GM18498 (cell line): ENCODE measurements at regions not wholly inside any gene's neighbourhood (a gene's known extent, or its start where the extent isn't known, plus 50 kb on each side); places are given as distances from the start of the nearest gene placed in this dataset.

Experiments used
- ATAC-seq: cut with Tn5 transposase; IDR thresholded peaks from one replicate; pipeline ENCODE4 v1.9.1; 2021; ENCODE audit warnings: mild to moderate bottlenecking, moderate library complexity; ENCODE audit not compliant: unreplicated experiment

GRCh38 chr13:27014406-27015359 is 156.9 kb downstream of the USP12 start:
- ATAC-seq: no peak

DNA sequence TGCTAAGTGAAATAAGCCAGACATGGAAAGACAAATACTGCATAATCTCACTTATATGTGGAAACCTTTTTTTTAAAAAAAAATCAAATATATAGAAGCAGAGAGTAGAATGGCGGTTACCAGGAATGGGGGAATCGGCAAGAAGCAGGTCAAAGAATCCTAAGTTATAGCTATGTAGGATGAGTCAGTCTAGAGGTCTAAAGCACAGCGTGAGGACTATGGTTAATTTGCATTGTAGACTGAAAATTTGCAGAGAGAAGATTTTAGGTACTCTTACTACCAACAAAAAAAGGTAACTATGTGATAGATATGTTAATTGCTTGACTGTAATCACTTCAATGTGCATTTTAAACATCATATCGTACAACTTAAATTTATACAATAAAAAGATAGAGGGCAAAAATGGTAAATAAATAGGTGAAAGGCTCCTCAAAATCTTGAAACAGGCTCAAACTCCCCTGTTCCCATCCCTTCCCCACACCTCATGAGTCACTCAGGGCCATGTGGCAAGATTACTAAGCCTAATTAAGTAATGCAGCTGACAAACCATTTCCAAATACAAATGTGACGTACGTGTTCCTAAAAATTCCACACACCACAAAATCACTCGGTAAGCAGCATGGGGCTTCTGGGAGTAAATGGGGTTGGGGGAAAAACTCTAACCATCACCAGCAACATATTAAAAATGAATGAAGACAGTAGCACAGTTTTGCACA is 159.0 kb downstream of the USP12 start:
- ATAC-seq: no peak

GRCh38 chr13:27011661-27012060 is 159.9 kb downstream of the USP12 start:
- ATAC-seq: no peak

- ATAC-seq: no peak
Measured at GRCh38 chr13:27008733-27009132, 162.9 kb downstream of the USP12 start.

DNA sequence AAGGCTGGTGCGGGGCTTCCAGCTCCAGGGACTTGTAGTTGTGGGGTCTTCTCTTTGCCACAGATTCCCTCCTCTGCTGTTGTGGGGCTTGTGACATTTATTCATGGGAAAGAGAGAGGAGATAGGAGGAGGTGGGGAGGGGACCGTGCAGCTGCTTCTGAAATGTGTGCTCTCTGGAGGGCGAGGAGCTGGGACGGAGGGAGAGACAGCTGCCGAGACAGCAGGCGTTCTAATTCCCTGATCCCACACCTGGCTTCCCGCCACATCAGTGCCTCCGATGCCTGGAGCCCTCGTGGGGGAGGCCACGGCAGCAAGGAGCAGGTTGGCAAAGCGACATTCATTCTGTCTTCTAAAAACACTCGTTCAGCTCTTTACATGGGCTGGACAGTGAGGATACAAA is 164.4 kb downstream of the USP12 start:
- ATAC-seq: no peak

- ATAC-seq: no peak
Measured at GRCh38 chr13:27006519-27007161, 165.0 kb downstream of the USP12 start.

GRCh38 chr13:27005976-27006518 is 165.6 kb downstream of the USP12 start:
- ATAC-seq: no peak

DNA sequence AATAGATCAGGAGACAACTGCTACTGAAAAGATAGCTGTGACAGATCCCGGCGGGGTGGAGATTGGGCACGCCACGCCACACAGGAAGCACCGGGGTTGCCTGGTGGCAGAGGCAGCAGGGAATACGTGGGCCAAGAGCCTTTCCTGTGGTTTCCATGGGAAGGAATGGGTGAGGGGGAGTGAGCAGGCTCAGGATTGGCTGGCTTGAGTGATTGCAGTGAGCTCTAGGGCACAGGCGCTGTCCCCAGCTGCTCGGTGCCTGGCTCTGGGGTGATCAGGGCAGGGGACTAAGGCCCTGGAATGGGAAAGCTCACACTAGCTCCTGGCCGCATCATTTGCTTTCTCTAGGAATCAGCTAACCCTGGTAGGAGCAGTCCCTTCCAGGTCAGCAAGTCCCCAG is 166.1 kb downstream of the USP12 start:
- ATAC-seq: no peak

GRCh38 chr13:27004866-27005265 is 166.7 kb downstream of the USP12 start:
- no peak for ATAC-seq

DNA sequence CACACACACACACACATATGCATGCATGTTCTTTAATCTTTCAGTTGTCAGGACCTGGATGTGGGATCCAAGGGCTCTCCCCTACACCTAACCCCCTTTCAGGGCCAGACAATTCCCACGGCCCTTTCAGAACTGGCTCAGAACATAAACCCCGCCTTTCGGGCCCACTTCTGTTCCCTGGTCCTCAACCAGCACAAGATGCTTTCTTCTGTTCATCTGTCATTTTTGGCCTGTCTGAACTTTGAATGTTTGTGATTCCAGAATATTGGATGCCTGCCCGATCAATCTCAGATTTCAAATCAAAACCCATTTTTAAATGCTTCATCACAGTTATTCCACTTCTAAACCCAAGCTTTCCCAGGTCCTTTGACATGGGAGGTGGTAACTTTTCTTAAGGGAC is 167.3 kb downstream of the USP12 start:
- no peak for ATAC-seq

DNA sequence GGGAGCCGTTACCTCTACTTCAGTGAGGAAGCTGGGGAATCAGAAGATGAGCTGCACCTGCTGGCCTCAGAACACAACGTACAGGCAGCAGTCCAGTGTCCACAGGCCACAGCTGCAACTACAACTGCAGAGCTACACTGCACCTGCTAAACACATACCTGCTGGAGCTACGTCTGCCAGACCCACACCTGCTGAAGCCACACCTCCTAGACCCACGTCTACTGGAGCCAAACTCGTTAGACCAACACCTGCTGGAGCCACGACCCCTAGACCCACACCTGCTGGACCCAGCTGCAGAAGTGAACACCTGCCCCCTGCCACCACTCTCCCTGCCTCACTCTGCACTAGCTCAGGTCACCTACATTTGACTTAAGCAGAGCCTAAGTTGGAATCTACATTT is 169.9 kb downstream of the USP12 start:
- no peak for ATAC-seq

- no peak for ATAC-seq
Measured at GRCh38 chr13:27000686-27001085, 170.9 kb downstream of the USP12 start.

- no peak for ATAC-seq
Measured at GRCh38 chr13:26999499-26999898, 172.1 kb downstream of the USP12 start.

DNA sequence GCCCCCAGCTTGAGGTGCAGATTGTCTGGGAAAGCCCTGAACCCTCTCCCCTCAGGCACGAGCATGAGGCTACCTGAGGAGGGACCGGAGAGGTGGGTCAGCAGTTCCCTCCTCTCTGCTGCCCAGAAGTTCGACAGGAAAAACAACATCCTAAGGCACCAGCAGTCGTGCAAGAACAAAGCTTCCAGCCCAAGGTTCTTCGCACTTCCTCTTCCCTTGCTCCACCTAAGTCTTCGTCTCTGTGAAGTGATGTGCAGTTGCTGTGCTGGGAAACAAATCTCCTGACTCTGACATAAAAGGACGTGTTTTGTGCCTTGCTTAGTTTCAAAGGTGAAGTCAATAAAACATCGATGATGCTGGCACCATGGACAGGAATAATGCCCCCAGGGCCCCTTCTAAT is 173.3 kb downstream of the USP12 start:
- ATAC-seq: no peak

GRCh38 chr13:26996965-26997752 is 174.5 kb downstream of the USP12 start:
- peak; percentile 95 for ATAC-seq

DNA sequence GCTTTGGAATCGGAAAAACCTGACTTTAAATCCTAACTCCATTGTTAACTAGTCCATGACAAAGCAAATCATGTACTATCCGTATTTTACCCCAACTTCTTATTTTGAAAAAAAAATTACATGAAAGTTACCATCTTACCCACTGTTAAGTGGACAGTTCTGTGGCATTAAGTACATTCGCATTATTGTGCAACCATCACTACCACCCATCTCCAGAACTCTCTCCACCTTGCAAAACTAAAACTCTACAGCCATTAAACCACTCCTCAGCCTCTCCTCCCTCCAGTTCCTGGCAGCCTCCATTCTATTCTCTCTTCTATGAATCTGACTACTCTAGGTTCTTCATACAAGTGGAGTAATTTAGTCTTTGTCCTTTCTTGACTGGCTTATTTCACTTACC is 176.5 kb downstream of the USP12 start:
- no peak for ATAC-seq

DNA sequence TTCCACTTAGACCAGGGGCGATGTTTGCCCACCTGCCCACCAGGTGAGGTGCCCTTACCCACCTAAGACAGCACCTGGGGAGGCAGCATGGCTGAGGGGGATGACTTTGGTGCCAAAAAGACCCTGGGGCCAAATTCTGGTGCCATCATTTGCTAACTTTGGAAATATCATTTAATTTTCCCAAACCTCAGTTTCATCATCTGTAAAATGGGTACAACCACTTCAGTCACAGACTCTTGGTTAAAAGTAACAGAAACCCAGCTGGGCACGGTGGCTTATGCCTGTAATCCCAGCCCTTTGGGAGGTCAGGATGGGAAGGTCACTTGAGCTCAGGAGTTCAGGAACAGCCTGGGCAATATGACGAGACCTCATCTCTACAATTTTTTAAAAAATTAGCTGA is 177.8 kb downstream of the USP12 start:
- ATAC-seq: no peak

GRCh38 chr13:26992951-26993719 is 178.5 kb downstream of the USP12 start:
- ATAC-seq: no peak

- ATAC-seq: no peak
Measured at GRCh38 chr13:26991508-26992181, 180.0 kb downstream of the USP12 start.
